ENCODE measurements at regions not wholly inside any gene's neighbourhood (a gene's known extent, or its start where the extent isn't known, plus 50 kb on each side); places are given as distances from the start of the nearest gene placed in this dataset.
"Not testable (repeated sequence)": the region's sequence is repeated elsewhere in the genome, so short reads cannot be mapped to it uniquely, and the experiment has no call there.

GRCh38 chr3:24565053-24565452 is 70.4 kb upstream of the THRB start:
- intact Hi-C loops (cut with DNase I) = no loop called here
- Histone ChIP-seq H3K27me3 (no peaks in the 10 kb centered on the region), H3K36me3 (replicated peaks in 1 of 2; ENCODE audit: insufficient read depth in 1 of 2, low read depth in 2 of 2) (no peaks in the 10 kb centered on the region), H3K4me3 (no peak overlapping the region), H3K27ac (no peak overlapping the region), H3K4me1 (no peaks in the 10 kb centered on the region), H3K9me3 (no peaks in the 10 kb centered on the region)
- DNase-seq (no peak), ATAC-seq (no peak)
- WGBS, 2 donors = 41 to 46% methylated on average over 1 of the region's 1 CpG
- TF ChIP-seq, protein P1, sequence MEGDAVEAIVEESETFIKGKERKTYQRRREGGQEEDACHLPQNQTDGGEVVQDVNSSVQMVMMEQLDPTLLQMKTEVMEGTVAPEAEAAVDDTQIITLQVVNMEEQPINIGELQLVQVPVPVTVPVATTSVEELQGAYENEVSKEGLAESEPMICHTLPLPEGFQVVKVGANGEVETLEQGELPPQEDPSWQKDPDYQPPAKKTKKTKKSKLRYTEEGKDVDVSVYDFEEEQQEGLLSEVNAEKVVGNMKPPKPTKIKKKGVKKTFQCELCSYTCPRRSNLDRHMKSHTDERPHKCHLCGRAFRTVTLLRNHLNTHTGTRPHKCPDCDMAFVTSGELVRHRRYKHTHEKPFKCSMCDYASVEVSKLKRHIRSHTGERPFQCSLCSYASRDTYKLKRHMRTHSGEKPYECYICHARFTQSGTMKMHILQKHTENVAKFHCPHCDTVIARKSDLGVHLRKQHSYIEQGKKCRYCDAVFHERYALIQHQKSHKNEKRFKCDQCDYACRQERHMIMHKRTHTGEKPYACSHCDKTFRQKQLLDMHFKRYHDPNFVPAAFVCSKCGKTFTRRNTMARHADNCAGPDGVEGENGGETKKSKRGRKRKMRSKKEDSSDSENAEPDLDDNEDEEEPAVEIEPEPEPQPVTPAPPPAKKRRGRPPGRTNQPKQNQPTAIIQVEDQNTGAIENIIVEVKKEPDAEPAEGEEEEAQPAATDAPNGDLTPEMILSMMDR (IDR thresholded peaks at IDR 0.05) = no peak
- no peak for TF ChIP-seq POLR2A (IDR thresholded peaks at IDR 0.05)

DNA sequence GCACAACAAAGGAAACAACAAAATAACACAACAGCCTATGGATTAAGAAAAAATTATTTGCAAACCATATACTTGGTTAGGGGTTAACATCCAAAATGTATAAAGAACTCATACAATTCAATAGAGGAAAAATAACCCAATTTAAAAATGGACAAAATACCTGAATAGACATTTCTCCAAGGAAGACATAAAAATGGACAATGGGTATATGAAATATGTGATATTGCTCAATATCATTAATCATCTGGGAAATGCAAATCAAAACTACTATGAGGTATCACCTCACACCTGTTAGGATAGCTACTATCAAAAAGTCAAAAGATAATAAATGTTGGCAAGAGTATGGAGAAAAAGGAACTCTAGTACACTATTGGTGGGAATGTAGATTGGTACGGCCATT is 71.0 kb upstream of the THRB start:
- no peak for DNase-seq
- Histone ChIP-seq H3K36me3 (replicated peaks in 1 of 2; ENCODE audit: insufficient read depth in 1 of 2, low read depth in 2 of 2) (no peaks in the 10 kb centered on the region), H3K27ac (no peak overlapping the region), H3K27me3 (no peaks in the 10 kb centered on the region), H3K9me3 (no peaks in the 10 kb centered on the region), H3K4me3 (no peak overlapping the region), H3K4me1 (no peaks in the 10 kb centered on the region)
- TF ChIP-seq, protein P1 (IDR thresholded peaks at IDR 0.05) = no peak
- TF ChIP-seq POLR2A (IDR thresholded peaks at IDR 0.05) = no peak
- intact Hi-C loops (cut with DNase I) = no loop called here
- WGBS, 2 donors = 87 to 97% methylated on average over 1 of the region's 1 CpG
- no peak for ATAC-seq

- Histone ChIP-seq H3K4me3 (no peak overlapping the region), H3K36me3 (replicated peaks in 1 of 2; ENCODE audit: insufficient read depth in 1 of 2, low read depth in 2 of 2) (no peaks in the 10 kb centered on the region), H3K9me3 (peaks cover 0 to under 1% (median 0%) of the 10 kb centered on the region in 3 donors), H3K4me1 (no peaks in the 10 kb centered on the region), H3K27me3 (no peaks in the 10 kb centered on the region), H3K27ac (no peak overlapping the region)
- ATAC-seq (no peak), DNase-seq (no peak)
- intact Hi-C loops (cut with DNase I) = no loop called here
- WGBS, 2 donors = 90 to 91% methylated on average over 14 to 15 of the region's 15 CpGs
- no peak for TF ChIP-seq POLR2A (IDR thresholded peaks at IDR 0.05)
- TF ChIP-seq, protein P1 (IDR thresholded peaks at IDR 0.05) = no peak
These were observed 72.3 kb upstream of the THRB start for GRCh38 chr3:24566927-24567326.

DNA sequence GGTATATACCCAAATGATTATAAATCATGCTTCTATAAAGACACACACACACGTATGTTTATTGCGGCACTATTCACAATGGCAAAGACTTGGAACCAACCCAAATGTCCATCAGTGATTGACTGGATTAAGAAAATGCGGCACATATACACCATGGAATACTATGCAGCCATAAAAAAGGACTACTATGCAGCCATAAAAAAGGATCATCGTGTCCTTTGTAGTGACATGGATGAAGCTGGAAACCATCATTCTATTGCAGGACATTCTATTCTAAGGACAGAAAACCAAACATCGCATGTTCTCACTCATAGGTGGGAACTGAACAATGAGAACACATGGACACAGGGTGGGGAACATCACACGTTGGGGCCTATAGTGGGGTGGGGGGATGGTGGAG is 77.8 kb upstream of the THRB start:
- H3K27ac ChIP-seq; DNase-seq; H3K9me3 ChIP-seq; intact Hi-C loops (cut with DNase I); H3K4me3 ChIP-seq; H3K4me1 ChIP-seq; ATAC-seq; H3K36me3 ChIP-seq (replicated peaks in 1 of 2; ENCODE audit: insufficient read depth in 1 of 2, low read depth in 2 of 2); H3K27me3 ChIP-seq: not testable (repeated sequence)
- 88 to 90% methylated on average over 6 of the region's 6 CpGs for WGBS, 2 donors

GRCh38 chr3:24573576-24573975 is 78.9 kb upstream of the THRB start:
- H3K27ac ChIP-seq = no peak overlapping the region
- no peak for DNase-seq
- intact Hi-C loops (cut with DNase I) = no loop called here
- peaks cover 0 to 6% (median 0%) of the 10 kb centered on the region in 3 donors for H3K9me3 ChIP-seq
- no peak for ATAC-seq
- H3K4me1 ChIP-seq = no peaks in the 10 kb centered on the region
- no peak overlapping the region for H3K4me3 ChIP-seq
- no peaks in the 10 kb centered on the region for H3K27me3 ChIP-seq
- WGBS, 2 donors = 85 to 86% methylated on average over 5 of the region's 5 CpGs
- H3K36me3 ChIP-seq (replicated peaks in 1 of 2; ENCODE audit: insufficient read depth in 1 of 2, low read depth in 2 of 2) = no peaks in the 10 kb centered on the region
- TF ChIP-seq POLR2A (IDR thresholded peaks at IDR 0.05) = no peak
- TF ChIP-seq, protein P1 (IDR thresholded peaks at IDR 0.05) = no peak
